ENCODE measurements at regions not wholly inside any gene's neighbourhood (a gene's known extent, or its start where the extent isn't known, plus 50 kb on each side); places are given as distances from the start of the nearest gene placed in this dataset.

DNA sequence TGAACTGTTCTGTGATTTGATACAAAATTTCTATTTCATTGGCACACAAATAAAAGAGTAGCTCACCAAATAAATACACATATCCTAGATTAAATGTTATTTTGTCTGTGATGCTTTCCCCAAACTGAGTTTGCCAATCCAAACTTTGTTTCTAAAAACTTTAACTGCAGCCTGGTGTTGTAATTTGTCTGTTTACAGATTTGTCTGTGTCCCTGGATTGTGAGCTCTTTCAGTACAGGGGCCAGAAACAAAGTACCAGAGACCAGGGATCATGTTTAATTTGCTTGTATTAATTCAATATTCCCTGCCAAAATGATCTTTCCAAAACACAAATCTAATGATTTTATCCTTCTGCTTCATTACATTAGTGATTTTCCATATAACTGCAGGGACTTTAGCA is 1044.6 kb upstream of the GJE1 start:
- Mint-ChIP-seq H3K4me3 (no peak overlapping the region), H3K36me3 (ENCODE audit: low read depth) (no peaks in the 10 kb centered on the region), H3K27ac (no peak overlapping the region), H3K4me1 (ENCODE audit: low read depth) (no peaks in the 10 kb centered on the region), H3K9me3 (no peaks in the 10 kb centered on the region), H3K27me3 (ENCODE audit: insufficient read depth) (no peaks in the 10 kb centered on the region)
- TF ChIP-seq, protein P1, sequence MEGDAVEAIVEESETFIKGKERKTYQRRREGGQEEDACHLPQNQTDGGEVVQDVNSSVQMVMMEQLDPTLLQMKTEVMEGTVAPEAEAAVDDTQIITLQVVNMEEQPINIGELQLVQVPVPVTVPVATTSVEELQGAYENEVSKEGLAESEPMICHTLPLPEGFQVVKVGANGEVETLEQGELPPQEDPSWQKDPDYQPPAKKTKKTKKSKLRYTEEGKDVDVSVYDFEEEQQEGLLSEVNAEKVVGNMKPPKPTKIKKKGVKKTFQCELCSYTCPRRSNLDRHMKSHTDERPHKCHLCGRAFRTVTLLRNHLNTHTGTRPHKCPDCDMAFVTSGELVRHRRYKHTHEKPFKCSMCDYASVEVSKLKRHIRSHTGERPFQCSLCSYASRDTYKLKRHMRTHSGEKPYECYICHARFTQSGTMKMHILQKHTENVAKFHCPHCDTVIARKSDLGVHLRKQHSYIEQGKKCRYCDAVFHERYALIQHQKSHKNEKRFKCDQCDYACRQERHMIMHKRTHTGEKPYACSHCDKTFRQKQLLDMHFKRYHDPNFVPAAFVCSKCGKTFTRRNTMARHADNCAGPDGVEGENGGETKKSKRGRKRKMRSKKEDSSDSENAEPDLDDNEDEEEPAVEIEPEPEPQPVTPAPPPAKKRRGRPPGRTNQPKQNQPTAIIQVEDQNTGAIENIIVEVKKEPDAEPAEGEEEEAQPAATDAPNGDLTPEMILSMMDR (IDR thresholded peaks at IDR 0.05): no peak
- DNase-seq: no peak

DNA sequence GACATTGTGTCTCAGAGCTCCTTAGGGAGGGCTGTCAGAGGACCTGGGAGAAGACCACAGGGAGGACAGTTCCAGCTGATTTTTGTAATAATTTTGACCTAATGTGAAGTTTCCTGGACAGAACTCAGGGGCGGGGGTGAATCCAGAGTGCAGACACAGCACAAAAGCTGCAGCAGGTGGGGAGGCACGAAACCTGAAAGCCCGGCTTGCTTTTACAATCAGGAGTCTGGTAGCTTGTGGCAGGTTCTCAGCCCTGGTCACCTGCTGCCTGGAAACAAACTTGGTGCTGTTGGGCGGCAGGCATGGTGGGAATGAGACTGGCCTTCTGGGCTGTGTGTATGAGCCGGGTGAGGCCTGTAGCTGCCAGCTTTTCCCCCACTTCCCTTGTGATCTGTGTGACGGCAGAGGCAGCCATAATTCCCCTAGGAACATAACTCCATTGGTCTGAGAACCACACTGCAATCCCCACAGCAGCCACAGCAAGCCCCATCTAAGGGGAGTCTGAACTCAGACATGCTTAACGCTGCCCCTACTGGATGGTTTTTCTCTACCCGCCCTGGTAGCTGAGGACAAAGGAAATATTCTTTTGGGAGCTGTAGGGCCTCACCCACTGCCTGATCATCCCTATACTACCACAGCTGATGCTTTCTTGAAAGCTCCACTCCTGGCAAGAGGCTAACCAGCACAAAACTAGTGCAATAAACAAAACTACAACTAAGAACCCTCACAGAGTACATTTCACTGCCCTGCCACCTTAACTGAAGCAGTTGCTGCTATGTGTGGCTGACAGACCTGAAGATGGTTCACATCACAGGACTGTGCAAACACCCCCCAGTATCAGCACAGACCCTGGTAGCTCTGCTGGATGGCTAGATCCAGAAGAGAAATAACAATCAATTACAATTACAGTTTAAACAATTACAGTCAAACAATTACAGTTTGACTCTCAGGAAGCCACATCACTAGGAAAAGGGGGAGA is 1055.1 kb upstream of the GJE1 start:
- peaks cover 8% of the 10 kb centered on the region; the same call in 1 of the 2 replicates for H3K36me3 Mint-ChIP-seq (ENCODE audit: low read depth)
- no peaks in the 10 kb centered on the region for H3K4me1 Mint-ChIP-seq (ENCODE audit: low read depth)
- H3K27me3 Mint-ChIP-seq (ENCODE audit: insufficient read depth): peaks cover 2% of the 10 kb centered on the region; the same call in 1 of the 2 replicates
- H3K27ac Mint-ChIP-seq: no peak overlapping the region
- TF ChIP-seq, protein P1 (IDR thresholded peaks at IDR 0.05): peak; percentile 44
- DNase-seq: no peak
- H3K9me3 Mint-ChIP-seq: no peaks in the 10 kb centered on the region
- H3K4me3 Mint-ChIP-seq: no peak overlapping the region

DNA sequence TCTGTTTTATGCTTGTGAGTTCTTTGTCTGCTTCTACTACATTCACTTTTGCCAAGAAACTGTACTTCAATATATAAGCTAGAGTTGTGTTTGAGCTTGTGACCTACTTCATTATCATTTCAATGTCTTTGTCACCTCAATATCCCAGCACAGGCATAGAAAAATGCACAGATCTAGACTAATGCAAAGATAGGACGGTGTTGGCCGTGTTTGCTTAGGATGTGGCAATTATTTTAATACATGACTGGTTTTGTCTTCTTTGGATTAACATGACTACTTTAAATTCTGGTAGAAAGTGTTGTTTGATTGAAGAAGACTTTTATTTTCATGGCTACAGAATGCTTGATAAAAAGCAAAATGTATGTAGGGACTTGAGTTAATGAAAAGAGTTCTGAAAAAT is 1075.0 kb upstream of the GJE1 start:
- Mint-ChIP-seq H3K36me3 (ENCODE audit: low read depth) (no peaks in the 10 kb centered on the region), H3K27me3 (ENCODE audit: insufficient read depth) (no peaks in the 10 kb centered on the region), H3K4me3 (no peak overlapping the region), H3K9me3 (no peaks in the 10 kb centered on the region), H3K4me1 (ENCODE audit: low read depth) (peaks cover 14% of the 10 kb centered on the region), H3K27ac (no peak overlapping the region)
- TF ChIP-seq, protein P1 (IDR thresholded peaks at IDR 0.05): no peak
- DNase-seq: no peak

DNA sequence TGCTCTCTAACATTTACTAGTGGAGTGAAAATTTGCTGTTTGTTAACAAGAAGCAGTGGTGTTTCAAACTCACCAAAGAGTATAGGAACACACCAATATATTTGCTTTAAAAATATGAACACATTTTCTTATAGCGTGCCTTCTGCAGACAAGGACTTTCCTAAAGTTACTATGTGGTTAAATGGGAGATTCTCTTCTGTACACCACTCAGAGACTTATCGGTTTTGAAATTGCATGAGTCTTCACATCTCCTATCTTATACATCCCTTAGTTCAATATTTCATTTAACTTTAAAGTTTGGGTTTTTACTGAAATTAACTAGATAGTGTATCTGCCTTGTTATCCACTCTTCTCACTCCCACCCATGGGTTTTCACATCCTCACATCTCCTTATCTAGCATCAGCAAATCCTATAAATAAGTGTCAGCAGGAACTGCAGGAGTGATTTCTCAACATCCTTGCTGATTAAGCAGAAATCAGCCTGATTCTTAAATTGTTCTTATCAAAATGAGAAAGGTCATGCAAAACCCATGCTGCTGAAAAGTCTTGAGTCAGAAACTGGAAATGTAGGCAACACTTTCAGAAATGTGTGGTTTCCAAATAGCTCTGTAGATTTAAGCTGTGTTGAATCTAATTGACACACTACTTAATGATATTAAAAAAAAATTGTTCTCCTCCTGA is 1075.6 kb upstream of the GJE1 start:
- no peaks in the 10 kb centered on the region for H3K36me3 Mint-ChIP-seq (ENCODE audit: low read depth)
- peaks cover 14% of the 10 kb centered on the region for H3K4me1 Mint-ChIP-seq (ENCODE audit: low read depth)
- DNase-seq: no peak
- no peak overlapping the region for H3K4me3 Mint-ChIP-seq
- no peaks in the 10 kb centered on the region for H3K27me3 Mint-ChIP-seq (ENCODE audit: insufficient read depth)
- H3K27ac Mint-ChIP-seq: no peak overlapping the region
- TF ChIP-seq, protein P1 (IDR thresholded peaks at IDR 0.05): no peak
- H3K9me3 Mint-ChIP-seq: no peaks in the 10 kb centered on the region

DNA sequence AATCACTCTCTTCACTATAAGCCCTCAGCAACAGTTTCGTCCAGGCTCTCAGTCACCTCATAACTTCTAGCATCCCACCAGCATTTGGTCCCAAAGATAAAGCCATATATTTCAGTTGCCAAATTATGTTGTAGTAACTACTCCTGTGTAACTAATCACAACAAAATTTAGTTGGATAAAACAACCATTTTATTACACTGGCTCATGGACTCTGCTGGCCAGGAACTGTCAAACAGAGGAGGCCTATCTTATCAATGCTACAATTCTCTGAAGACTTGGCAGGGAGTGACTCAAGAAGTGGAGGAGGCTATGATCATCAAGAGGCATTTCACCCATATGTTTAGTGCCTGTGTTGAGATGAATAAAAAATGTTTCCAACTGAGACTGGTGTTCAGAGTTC is 1082.3 kb upstream of the GJE1 start:
- Mint-ChIP-seq H3K9me3 (peaks cover 16% of the 10 kb centered on the region), H3K36me3 (ENCODE audit: low read depth) (peaks cover 7% of the 10 kb centered on the region), H3K27ac (no peak overlapping the region), H3K4me3 (no peak overlapping the region), H3K27me3 (ENCODE audit: insufficient read depth) (no peaks in the 10 kb centered on the region), H3K4me1 (ENCODE audit: low read depth) (peaks cover 10% of the 10 kb centered on the region)
- TF ChIP-seq, protein P1 (IDR thresholded peaks at IDR 0.05): no peak
- DNase-seq: no peak

Measured in HFFc6 (cell line).